ENCODE measurements at regions not wholly inside any gene's neighbourhood (a gene's known extent, or its start where the extent isn't known, plus 50 kb on each side); places are given as distances from the start of the nearest gene placed in this dataset.
"Not testable (repeated sequence)": the region's sequence is repeated elsewhere in the genome, so short reads cannot be mapped to it uniquely, and the experiment has no call there.

DNA sequence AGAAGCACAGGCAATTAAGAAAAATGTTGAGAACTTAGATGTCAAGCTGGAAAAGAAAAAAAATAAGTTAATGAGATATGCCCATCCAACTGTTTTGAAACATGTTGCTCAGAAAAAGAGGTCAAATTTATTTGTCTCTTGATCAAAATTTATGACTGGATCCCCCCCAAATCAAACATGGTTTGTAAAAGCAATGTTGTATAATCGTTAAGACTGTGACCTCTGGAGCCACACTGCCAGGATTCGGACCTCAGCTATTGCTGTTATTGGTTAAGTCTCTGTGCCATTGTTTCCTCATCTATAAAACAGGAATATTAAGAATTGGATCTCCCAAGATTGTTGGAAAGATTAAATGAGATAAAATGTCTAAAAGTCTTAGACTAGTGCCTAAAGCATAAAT, 51.9 kb upstream of the LRRK2 start:
- Histone ChIP-seq H3K4me1 (no peaks in the 10 kb centered on the region), H3K36me3 (no peaks in the 10 kb centered on the region), H3K9me3 (no peaks in the 10 kb centered on the region), H3K27me3 (no peaks in the 10 kb centered on the region), H3K4me3 (no peak overlapping the region), H3K27ac (no peak overlapping the region)
- TF ChIP-seq POLR2AphosphoS5 (IDR thresholded peaks at IDR 0.05) (no peak), POLR2A (IDR thresholded peaks at IDR 0.05) (no peak)
- TF ChIP-seq, protein P1, sequence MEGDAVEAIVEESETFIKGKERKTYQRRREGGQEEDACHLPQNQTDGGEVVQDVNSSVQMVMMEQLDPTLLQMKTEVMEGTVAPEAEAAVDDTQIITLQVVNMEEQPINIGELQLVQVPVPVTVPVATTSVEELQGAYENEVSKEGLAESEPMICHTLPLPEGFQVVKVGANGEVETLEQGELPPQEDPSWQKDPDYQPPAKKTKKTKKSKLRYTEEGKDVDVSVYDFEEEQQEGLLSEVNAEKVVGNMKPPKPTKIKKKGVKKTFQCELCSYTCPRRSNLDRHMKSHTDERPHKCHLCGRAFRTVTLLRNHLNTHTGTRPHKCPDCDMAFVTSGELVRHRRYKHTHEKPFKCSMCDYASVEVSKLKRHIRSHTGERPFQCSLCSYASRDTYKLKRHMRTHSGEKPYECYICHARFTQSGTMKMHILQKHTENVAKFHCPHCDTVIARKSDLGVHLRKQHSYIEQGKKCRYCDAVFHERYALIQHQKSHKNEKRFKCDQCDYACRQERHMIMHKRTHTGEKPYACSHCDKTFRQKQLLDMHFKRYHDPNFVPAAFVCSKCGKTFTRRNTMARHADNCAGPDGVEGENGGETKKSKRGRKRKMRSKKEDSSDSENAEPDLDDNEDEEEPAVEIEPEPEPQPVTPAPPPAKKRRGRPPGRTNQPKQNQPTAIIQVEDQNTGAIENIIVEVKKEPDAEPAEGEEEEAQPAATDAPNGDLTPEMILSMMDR (IDR thresholded peaks at IDR 0.05): no peak
- no peak for DNase-seq (ENCODE audit: low spot score in 2 of 2)
- intact Hi-C loops (cut with DNase I; ENCODE audit: low total_unique reads): no loop called here

DNA sequence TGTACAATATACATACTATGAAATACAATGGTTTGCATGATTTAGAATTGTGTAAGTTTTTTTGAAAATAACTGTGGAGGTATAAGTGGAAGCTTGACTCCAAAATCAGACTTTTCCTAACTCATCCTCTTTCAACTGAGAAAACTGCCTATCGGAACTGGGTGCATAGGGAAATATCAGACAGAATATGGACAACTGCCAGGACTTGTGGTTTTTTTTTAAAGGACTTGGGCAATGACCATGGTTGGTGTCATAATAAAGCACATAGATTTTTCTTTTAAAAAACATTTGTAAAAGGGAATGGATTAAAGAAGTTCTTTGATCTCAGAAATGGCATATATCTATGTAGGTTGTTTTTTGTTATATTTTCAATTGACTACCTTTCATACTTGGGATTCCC, 53.3 kb upstream of the LRRK2 start:
- Histone ChIP-seq H3K36me3 (no peaks in the 10 kb centered on the region), H3K27me3 (no peaks in the 10 kb centered on the region), H3K9me3 (no peaks in the 10 kb centered on the region), H3K4me3 (no peak overlapping the region), H3K27ac (no peak overlapping the region), H3K4me1 (no peaks in the 10 kb centered on the region)
- TF ChIP-seq POLR2A (IDR thresholded peaks at IDR 0.05) (no peak), POLR2AphosphoS5 (IDR thresholded peaks at IDR 0.05) (no peak)
- TF ChIP-seq, protein P1 (IDR thresholded peaks at IDR 0.05): no peak
- no peak for DNase-seq (ENCODE audit: low spot score in 2 of 2)
- intact Hi-C loops (cut with DNase I; ENCODE audit: low total_unique reads): no loop called here

DNA sequence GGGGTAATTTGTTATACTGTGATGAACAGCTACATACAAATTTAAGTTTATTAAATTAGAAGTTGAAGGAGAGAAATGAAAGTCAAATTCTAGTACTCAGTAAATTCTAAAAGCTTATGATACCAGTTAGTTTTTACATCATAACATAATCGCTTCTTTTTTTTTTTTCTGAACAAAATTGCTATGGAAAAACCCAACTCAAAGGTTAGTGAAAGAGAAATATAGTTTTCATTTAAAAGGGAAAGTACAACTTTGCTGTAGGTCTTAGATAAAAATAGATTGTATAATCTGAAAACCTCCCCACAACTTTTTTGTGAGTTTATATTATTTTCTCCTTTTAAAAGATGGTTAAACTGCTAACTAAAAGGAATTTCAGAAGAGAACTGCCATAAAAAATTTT, 53.7 kb upstream of the LRRK2 start:
- Histone ChIP-seq H3K36me3 (no peaks in the 10 kb centered on the region), H3K9me3 (no peaks in the 10 kb centered on the region), H3K4me3 (no peak overlapping the region), H3K27me3 (no peaks in the 10 kb centered on the region), H3K4me1 (no peaks in the 10 kb centered on the region), H3K27ac (no peak overlapping the region)
- DNase-seq (ENCODE audit: low spot score in 2 of 2): no peak
- intact Hi-C loops (cut with DNase I; ENCODE audit: low total_unique reads): no loop called here
- TF ChIP-seq POLR2AphosphoS5 (IDR thresholded peaks at IDR 0.05) (no peak), POLR2A (IDR thresholded peaks at IDR 0.05) (no peak)
- TF ChIP-seq, protein P1 (IDR thresholded peaks at IDR 0.05): no peak

DNA sequence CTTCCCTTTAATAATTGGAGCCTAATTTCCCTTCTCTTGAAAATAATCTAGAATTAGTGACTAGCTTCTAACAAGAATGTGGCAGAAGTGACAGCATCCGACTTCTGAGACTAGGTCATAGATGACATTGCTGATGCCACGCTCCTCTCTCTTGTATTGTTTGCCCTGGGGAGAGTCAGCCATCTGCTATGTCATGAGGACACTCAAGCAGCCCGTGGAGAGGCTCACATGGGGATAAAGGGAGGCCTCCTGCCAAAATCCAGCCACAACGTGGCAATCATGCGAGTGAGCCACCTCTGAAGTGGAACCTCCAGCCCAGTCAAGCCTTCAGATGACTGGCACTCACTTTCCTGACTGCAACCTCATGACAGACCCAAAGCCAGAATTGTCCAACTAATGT, 54.2 kb upstream of the LRRK2 start:
- no peaks in the 10 kb centered on the region for H3K4me1 ChIP-seq
- H3K27me3 ChIP-seq: no peaks in the 10 kb centered on the region
- H3K27ac ChIP-seq: no peak overlapping the region
- H3K36me3 ChIP-seq: no peaks in the 10 kb centered on the region
- H3K4me3 ChIP-seq: no peak overlapping the region
- TF ChIP-seq, protein P1 (IDR thresholded peaks at IDR 0.05): no peak
- TF ChIP-seq POLR2AphosphoS5 (IDR thresholded peaks at IDR 0.05) (no peak), POLR2A (IDR thresholded peaks at IDR 0.05) (no peak)
- H3K9me3 ChIP-seq: no peaks in the 10 kb centered on the region
- DNase-seq (ENCODE audit: low spot score in 2 of 2): no peak
- intact Hi-C loops (cut with DNase I; ENCODE audit: low total_unique reads): no loop called here

DNA sequence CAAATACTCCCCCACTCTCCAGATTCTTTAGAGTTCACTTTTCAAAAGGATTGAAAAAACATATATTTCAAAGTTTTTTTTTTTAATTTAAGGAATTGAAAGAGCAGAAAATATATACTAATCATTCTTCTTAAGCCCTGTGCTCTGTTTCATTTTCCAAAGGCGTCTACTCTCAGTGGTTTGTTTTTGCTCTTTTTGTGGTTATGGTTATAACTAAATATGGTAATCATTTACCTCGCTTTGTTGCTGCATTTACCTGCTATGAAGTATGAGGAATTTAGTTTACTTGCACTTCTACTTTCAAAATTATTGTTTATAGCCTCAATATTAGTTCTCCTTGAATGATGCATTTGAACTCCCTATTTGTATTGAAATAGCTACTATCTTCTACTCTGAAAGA, 55.9 kb upstream of the LRRK2 start:
- TF ChIP-seq, protein P1 (IDR thresholded peaks at IDR 0.05): no peak
- H3K9me3 ChIP-seq: no peaks in the 10 kb centered on the region
- no peaks in the 10 kb centered on the region for H3K36me3 ChIP-seq
- no peaks in the 10 kb centered on the region for H3K4me1 ChIP-seq
- H3K4me3 ChIP-seq: no peak overlapping the region
- no peaks in the 10 kb centered on the region for H3K27me3 ChIP-seq
- intact Hi-C loops (cut with DNase I; ENCODE audit: low total_unique reads): no loop called here
- DNase-seq (ENCODE audit: low spot score in 2 of 2): no peak
- H3K27ac ChIP-seq: no peak overlapping the region

DNA sequence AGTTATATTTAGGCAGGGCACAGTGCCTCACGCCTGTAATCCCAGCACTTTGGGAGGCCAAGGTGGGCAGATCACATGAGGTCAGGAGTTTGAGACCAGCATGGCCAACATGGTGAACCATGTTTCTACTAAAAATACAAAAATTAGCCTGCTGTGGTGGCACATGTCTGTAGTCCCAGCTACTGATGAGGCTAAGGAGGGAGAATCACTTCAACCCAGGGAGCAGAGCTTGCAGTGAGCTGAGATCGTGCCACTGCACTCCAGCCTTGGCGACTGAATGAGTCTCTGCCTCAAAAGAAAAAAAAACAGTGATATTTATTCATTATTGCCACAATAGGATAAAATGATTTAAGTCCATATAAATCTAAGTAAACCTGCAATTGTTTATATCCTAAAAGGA, 56.4 kb upstream of the LRRK2 start:
- H3K4me3 ChIP-seq; DNase-seq (ENCODE audit: low spot score in 2 of 2); intact Hi-C loops (cut with DNase I; ENCODE audit: low total_unique reads); H3K9me3 ChIP-seq; H3K27me3 ChIP-seq; H3K36me3 ChIP-seq; H3K4me1 ChIP-seq; H3K27ac ChIP-seq: not testable (repeated sequence)

All from breast epithelium (tissue), 4 donors.